T-helper 9 cell (primary cell): ENCODE measurements at regions not wholly inside any gene's neighbourhood (a gene's known extent, or its start where the extent isn't known, plus 50 kb on each side); places are given as distances from the start of the nearest gene placed in this dataset.
"Not testable (repeated sequence)": the region's sequence is repeated elsewhere in the genome, so short reads cannot be mapped to it uniquely, and the experiment has no call there.

Experiments used
- DNase-seq: peaks from one replicate; pipeline ENCODE4 v3.0.0-alpha.2; 2020

GRCh38 chr17:64800987-64801386 is 118.3 kb downstream of the LRRC37A3 start:
- DNase-seq, result not testable (repeated sequence)

- not testable (repeated sequence) for DNase-seq
These were observed 118.8 kb downstream of the LRRC37A3 start for GRCh38 chr17:64800361-64800895.

GRCh38 chr17:64799543-64800188 is 119.6 kb downstream of the LRRC37A3 start:
- not testable (repeated sequence) for DNase-seq

- DNase-seq, result not testable (repeated sequence)
These were observed 120.3 kb downstream of the LRRC37A3 start for GRCh38 chr17:64798961-64799360.

- not testable (repeated sequence) for DNase-seq
These were observed 120.8 kb downstream of the LRRC37A3 start for GRCh38 chr17:64798489-64798790.

GRCh38 chr17:64797746-64798488 is 121.4 kb downstream of the LRRC37A3 start:
- DNase-seq, result not testable (repeated sequence)

GRCh38 chr17:64795342-64795741 is 123.9 kb downstream of the LRRC37A3 start:
- DNase-seq, result not testable (repeated sequence)

GRCh38 chr17:64794548-64795274 is 124.6 kb downstream of the LRRC37A3 start:
- DNase-seq, result not testable (repeated sequence)

- not testable (repeated sequence) for DNase-seq
These were observed 125.2 kb downstream of the LRRC37A3 start for GRCh38 chr17:64794113-64794512.

- not testable (repeated sequence) for DNase-seq
These were observed 126.3 kb downstream of the LRRC37A3 start for GRCh38 chr17:64792793-64793575.

GRCh38 chr17:64792276-64792675 is 127.0 kb downstream of the LRRC37A3 start:
- not testable (repeated sequence) for DNase-seq

GRCh38 chr17:64791691-64792090 is 127.6 kb downstream of the LRRC37A3 start:
- not testable (repeated sequence) for DNase-seq

- not testable (repeated sequence) for DNase-seq
These were observed 128.1 kb downstream of the LRRC37A3 start for GRCh38 chr17:64791226-64791625.

- DNase-seq, result not testable (repeated sequence)
These were observed 128.6 kb upstream of the SMURF2 start for GRCh38 chr17:64790690-64791089.

GRCh38 chr17:64790193-64790592 is 128.1 kb upstream of the SMURF2 start:
- not testable (repeated sequence) for DNase-seq

- not testable (repeated sequence) for DNase-seq
These were observed 126.9 kb upstream of the SMURF2 start for GRCh38 chr17:64789061-64789445.

- no peak for DNase-seq
These were observed 126.4 kb upstream of the SMURF2 start for GRCh38 chr17:64788286-64789060.

GRCh38 chr17:64787921-64788271 is 125.8 kb upstream of the SMURF2 start:
- DNase-seq, result no peak

- no peak for DNase-seq
These were observed 125.3 kb upstream of the SMURF2 start for GRCh38 chr17:64787255-64787920.

GRCh38 chr17:64786337-64786736 is 124.2 kb upstream of the SMURF2 start:
- no peak for DNase-seq

- no peak for DNase-seq
These were observed 122.9 kb upstream of the SMURF2 start for GRCh38 chr17:64785011-64785421.
